ENCODE measurements at regions not wholly inside any gene's neighbourhood (a gene's known extent, or its start where the extent isn't known, plus 50 kb on each side); places are given as distances from the start of the nearest gene placed in this dataset.

DNA sequence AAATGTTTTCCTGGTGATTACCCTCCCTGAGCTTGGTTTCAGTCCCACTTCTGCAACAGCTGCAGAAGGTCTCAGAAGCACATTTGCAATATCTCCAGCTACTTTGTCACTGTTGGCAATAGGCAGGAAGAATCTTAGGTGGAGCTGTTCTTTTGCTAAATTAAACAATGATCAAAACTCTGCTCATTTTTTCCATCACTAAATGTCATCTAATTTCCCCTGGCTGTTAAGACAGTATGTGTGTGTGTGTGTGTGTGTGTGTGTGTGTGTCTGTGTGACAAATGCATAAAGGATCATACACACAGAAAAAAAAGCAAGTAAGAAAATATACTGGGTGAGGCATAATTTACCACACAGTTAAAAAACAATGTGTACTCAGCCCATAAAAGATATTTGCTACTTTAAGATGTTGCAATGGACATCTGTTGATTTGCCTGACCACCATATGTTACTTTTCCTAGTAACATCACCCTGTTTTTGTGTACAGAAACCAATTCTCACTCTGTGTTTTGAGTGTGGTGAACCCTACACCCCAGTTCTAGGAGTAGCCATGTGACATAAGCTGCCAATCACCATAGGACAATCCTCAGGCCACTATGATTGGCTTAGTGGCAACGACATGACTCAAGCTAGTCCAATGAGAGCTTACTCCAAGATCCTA lies 572.6 kb upstream of the CLINT1 start:
- TF ChIP-seq EZH2 (IDR thresholded peaks at IDR 0.05; ENCODE audit: borderline replicate concordance, low read length): no peak
- TF ChIP-seq, protein P1, sequence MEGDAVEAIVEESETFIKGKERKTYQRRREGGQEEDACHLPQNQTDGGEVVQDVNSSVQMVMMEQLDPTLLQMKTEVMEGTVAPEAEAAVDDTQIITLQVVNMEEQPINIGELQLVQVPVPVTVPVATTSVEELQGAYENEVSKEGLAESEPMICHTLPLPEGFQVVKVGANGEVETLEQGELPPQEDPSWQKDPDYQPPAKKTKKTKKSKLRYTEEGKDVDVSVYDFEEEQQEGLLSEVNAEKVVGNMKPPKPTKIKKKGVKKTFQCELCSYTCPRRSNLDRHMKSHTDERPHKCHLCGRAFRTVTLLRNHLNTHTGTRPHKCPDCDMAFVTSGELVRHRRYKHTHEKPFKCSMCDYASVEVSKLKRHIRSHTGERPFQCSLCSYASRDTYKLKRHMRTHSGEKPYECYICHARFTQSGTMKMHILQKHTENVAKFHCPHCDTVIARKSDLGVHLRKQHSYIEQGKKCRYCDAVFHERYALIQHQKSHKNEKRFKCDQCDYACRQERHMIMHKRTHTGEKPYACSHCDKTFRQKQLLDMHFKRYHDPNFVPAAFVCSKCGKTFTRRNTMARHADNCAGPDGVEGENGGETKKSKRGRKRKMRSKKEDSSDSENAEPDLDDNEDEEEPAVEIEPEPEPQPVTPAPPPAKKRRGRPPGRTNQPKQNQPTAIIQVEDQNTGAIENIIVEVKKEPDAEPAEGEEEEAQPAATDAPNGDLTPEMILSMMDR (IDR thresholded peaks at IDR 0.05; ENCODE audit: low read length): no peak
- no peaks in the 10 kb centered on the region for H3K36me3 ChIP-seq (ENCODE audit: insufficient read depth, low read length)
- no peaks in the 10 kb centered on the region for H3K27me3 ChIP-seq (ENCODE audit: insufficient read depth, low read length)
- H2AFZ ChIP-seq (ENCODE audit: low read length): no peak overlapping the region
- no peaks in the 10 kb centered on the region for H3F3A ChIP-seq (ENCODE audit: insufficient read depth, low read length)
- no peaks in the 10 kb centered on the region for H3K9me2 ChIP-seq (ENCODE audit: low read depth, low read length)
- H3K9me3 ChIP-seq (ENCODE audit: low read length): no peaks in the 10 kb centered on the region
- no peaks in the 10 kb centered on the region for H4K20me1 ChIP-seq (ENCODE audit: insufficient read depth, low read length)
- H3K4me2 ChIP-seq (ENCODE audit: low read length): no peak overlapping the region
- peaks cover 60% of the 10 kb centered on the region for H3K4me1 ChIP-seq (ENCODE audit: insufficient read depth, low read length, severe bottlenecking)
- H3K9ac ChIP-seq (ENCODE audit: low read length): no peak overlapping the region
- H3K79me2 ChIP-seq (ENCODE audit: insufficient read depth, low read length): no peaks in the 10 kb centered on the region
- peak overlapping the region; percentile 53 for H3K27ac ChIP-seq (ENCODE audit: low read depth, low read length, poor library complexity, severe bottlenecking)
- no peak overlapping the region for H3K4me3 ChIP-seq (ENCODE audit: low read depth, low read length, poor library complexity, severe bottlenecking)

DNA sequence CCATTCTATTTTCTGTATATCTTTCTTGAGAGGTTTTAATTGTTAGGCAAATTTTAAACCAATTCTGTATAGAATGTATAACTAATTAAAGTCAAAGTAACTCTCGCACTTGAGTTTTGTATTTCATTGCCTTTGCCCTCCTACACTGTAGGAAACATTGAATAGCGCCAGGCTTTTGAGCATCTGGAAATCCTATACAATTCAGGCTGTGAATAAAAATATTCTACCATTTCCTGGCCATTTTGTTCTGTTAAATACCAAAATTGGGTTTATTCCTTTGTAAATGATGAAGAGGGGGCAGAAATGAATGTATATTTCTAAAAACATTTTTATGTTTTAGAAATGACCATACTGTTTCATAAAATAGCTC lies 571.8 kb upstream of the CLINT1 start:
- Histone ChIP-seq H3K9me3 (ENCODE audit: low read length) (no peaks in the 10 kb centered on the region), H4K20me1 (ENCODE audit: insufficient read depth, low read length) (no peaks in the 10 kb centered on the region), H3K9ac (ENCODE audit: low read length) (no peak overlapping the region), H3K4me1 (ENCODE audit: insufficient read depth, low read length, severe bottlenecking) (peaks cover 53% of the 10 kb centered on the region), H3K36me3 (ENCODE audit: insufficient read depth, low read length) (no peaks in the 10 kb centered on the region), H3K4me2 (ENCODE audit: low read length) (no peak overlapping the region), H3F3A (ENCODE audit: insufficient read depth, low read length) (no peaks in the 10 kb centered on the region), H3K27me3 (ENCODE audit: insufficient read depth, low read length) (no peaks in the 10 kb centered on the region), H3K79me2 (ENCODE audit: insufficient read depth, low read length) (no peaks in the 10 kb centered on the region), H3K4me3 (ENCODE audit: low read depth, low read length, poor library complexity, severe bottlenecking) (no peak overlapping the region), H3K9me2 (ENCODE audit: low read depth, low read length) (no peaks in the 10 kb centered on the region), H2AFZ (ENCODE audit: low read length) (no peak overlapping the region), H3K27ac (ENCODE audit: low read depth, low read length, poor library complexity, severe bottlenecking) (peak overlapping the region; percentile 53)
- TF ChIP-seq, protein P1 (IDR thresholded peaks at IDR 0.05; ENCODE audit: low read length): no peak
- TF ChIP-seq EZH2 (IDR thresholded peaks at IDR 0.05; ENCODE audit: borderline replicate concordance, low read length): no peak

DNA sequence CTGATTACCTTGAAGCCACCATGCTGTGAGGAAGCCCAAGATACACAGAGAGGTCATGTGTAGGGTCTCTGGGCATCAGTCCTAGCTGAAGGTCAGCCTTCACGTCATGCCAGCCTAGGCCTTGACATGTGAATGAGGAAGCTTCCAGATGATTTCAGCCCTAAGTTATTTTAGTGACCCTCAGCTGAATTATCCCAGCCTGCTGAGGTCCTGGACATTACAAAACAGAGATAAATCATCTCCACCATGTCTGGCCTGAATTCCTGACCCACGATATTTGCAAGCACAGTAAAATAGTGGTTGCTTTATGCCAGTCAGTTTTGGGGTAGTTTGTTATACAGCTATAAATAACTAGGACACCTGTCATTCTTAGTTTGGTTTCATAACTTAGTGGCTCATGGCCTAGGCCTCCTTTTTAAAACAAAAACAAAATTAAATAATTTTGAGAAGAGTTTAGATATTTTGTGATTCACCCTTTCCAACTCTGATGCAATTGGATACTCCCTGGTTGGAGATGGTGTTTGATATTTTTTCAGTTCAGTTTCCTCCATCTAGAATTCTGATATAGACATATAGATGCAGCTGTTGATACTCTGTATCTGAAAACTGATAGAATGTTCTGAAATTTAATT lies 571.3 kb upstream of the CLINT1 start:
- no peaks in the 10 kb centered on the region for H3K9me3 ChIP-seq (ENCODE audit: low read length)
- no peaks in the 10 kb centered on the region for H3F3A ChIP-seq (ENCODE audit: insufficient read depth, low read length)
- H2AFZ ChIP-seq (ENCODE audit: low read length): no peak overlapping the region

More for the DNA sequence above, 571.3 kb upstream of the CLINT1 start:
- Histone ChIP-seq H3K9ac (ENCODE audit: low read length) (no peak overlapping the region), H3K36me3 (ENCODE audit: insufficient read depth, low read length) (no peaks in the 10 kb centered on the region), H4K20me1 (ENCODE audit: insufficient read depth, low read length) (no peaks in the 10 kb centered on the region), H3K9me2 (ENCODE audit: low read depth, low read length) (no peaks in the 10 kb centered on the region), H3K27ac (ENCODE audit: low read depth, low read length, poor library complexity, severe bottlenecking) (peak overlapping the region; percentile 53), H3K4me3 (ENCODE audit: low read depth, low read length, poor library complexity, severe bottlenecking) (no peak overlapping the region), H3K4me1 (ENCODE audit: insufficient read depth, low read length, severe bottlenecking) (peaks cover 48% of the 10 kb centered on the region), H3K4me2 (ENCODE audit: low read length) (no peak overlapping the region), H3K79me2 (ENCODE audit: insufficient read depth, low read length) (no peaks in the 10 kb centered on the region), H3K27me3 (ENCODE audit: insufficient read depth, low read length) (no peaks in the 10 kb centered on the region)
- no peak for TF ChIP-seq EZH2 (IDR thresholded peaks at IDR 0.05; ENCODE audit: borderline replicate concordance, low read length)
- TF ChIP-seq, protein P1 (IDR thresholded peaks at IDR 0.05; ENCODE audit: low read length): no peak
